Mononuclear cell (primary cell): ENCODE measurements at regions not wholly inside any gene's neighbourhood (a gene's known extent, or its start where the extent isn't known, plus 50 kb on each side); places are given as distances from the start of the nearest gene placed in this dataset.

ENCODE experiments used
- H3K27me3 ChIP-seq: 2 replicates; pipeline ENCODE4 v1.6.0; 2011; ENCODE audit warnings: low read length, control low read depth; ENCODE audit not compliant: insufficient read depth
- H3K4me1 ChIP-seq: 2 replicates; pipeline ENCODE4 v1.5.1; 2011; ENCODE audit warnings: mild to moderate bottlenecking, low read length, control low read depth; ENCODE audit not compliant: insufficient read depth
- H3K4me3 ChIP-seq: 2 replicates; pipeline ENCODE4 v1.5.1; 2011; ENCODE audit warnings: mild to moderate bottlenecking, low read length, moderate library complexity
- H3K9me3 ChIP-seq: 2 replicates; pipeline ENCODE4 v1.5.1; 2011; ENCODE audit warnings: low read depth, mild to moderate bottlenecking, control low read depth, low read length

GRCh38 chr2:58911877-58912276, 670.8 kb upstream of the FANCL start:
- Histone ChIP-seq H3K4me1 (no peaks in the 10 kb centered on the region), H3K9me3 (no peaks in the 10 kb centered on the region), H3K4me3 (no peak overlapping the region), H3K27me3 (no peaks in the 10 kb centered on the region)

DNA sequence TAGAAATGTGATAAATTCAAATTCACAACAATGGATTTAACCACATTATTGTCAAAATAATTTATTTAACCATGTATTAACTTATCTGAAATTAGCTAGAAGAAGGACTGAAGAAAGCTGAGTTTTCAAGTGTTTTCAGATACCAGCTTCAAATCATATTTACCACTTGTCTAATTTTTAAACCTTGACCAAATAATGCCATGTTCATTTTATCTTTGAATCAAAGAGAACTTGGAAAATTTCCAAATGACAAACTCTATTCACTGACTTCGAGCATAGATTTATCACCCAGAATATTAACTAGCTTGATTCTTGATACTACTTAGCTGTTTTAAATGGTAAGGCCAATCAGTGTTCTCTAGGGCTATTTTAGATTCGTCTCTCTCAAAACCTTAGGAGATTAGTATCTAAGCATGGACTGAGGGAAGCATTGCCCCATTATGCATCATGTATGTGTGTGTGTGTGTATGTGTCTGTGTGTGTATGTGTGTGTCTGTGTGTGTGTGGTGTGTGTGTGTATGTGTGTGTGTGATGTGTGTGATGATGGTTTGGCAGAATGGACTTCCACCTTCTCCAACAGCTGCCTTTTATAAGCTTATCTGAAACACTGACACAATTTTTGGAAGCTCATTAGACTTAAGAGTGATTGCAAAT, 667.5 kb upstream of the FANCL start:
- Histone ChIP-seq H3K4me3 (no peak overlapping the region), H3K27me3 (no peaks in the 10 kb centered on the region), H3K4me1 (no peaks in the 10 kb centered on the region), H3K9me3 (no peaks in the 10 kb centered on the region)

- Histone ChIP-seq H3K9me3 (no peaks in the 10 kb centered on the region), H3K4me1 (no peaks in the 10 kb centered on the region), H3K4me3 (no peak overlapping the region), H3K27me3 (no peaks in the 10 kb centered on the region)
These were observed 666.5 kb upstream of the FANCL start for GRCh38 chr2:58907644-58908043.

DNA sequence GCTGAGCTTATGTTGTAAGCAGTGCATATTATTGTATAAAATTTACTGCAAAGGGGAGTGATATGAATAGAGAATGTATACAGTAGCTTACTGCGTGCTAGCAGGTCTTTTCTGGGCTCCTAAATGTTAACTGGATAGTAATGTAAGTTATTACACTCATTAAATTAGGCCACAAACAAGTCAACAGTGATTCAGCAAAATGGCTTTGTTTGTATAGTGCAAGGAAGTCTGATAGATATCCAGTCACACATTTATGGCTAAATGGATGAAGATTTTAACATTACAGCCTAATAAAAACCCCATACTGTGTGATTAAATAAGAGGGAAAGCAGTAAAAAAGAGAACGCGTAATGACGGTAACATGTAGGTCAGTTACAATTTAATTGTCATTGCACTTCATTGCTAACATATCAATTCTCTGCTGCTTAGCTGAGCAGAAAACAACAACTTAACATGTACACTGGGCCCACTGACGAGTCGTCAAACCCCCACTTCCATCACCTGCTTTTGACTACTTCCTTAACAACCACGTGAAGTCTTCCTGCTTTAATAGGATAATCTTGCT, 665.0 kb upstream of the FANCL start:
- Histone ChIP-seq H3K9me3 (no peaks in the 10 kb centered on the region), H3K4me1 (no peaks in the 10 kb centered on the region), H3K27me3 (no peaks in the 10 kb centered on the region), H3K4me3 (no peak overlapping the region)

- H3K9me3 ChIP-seq: no peaks in the 10 kb centered on the region
These were observed 663.0 kb upstream of the FANCL start for GRCh38 chr2:58904095-58904494.

DNA sequence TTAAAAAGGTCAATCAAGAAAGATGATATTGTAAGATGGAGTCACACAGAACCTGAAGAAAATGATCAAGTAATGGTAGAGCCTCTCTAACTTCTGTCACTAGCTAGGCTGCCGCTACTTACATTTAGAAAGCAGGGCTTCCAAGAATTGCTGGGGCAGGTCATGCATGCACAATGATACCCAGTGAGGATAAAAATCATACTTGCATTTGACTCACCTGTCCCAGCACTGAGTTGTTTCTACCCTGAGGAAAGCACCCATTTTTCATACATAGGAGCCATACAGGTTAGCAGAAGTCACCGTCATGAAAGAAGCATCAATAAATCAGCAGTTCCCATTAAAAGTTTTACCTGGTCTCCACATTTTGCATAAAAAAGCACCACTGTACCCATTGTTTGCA, 662.3 kb upstream of the FANCL start:
- Histone ChIP-seq H3K27me3 (no peaks in the 10 kb centered on the region), H3K4me3 (no peak overlapping the region), H3K4me1 (no peaks in the 10 kb centered on the region), H3K9me3 (no peaks in the 10 kb centered on the region)

More at GRCh38 chr2:58904095-58904494, 663.0 kb upstream of the FANCL start:
- H3K4me3 ChIP-seq: no peak overlapping the region
- no peaks in the 10 kb centered on the region for H3K27me3 ChIP-seq
- no peaks in the 10 kb centered on the region for H3K4me1 ChIP-seq

DNA sequence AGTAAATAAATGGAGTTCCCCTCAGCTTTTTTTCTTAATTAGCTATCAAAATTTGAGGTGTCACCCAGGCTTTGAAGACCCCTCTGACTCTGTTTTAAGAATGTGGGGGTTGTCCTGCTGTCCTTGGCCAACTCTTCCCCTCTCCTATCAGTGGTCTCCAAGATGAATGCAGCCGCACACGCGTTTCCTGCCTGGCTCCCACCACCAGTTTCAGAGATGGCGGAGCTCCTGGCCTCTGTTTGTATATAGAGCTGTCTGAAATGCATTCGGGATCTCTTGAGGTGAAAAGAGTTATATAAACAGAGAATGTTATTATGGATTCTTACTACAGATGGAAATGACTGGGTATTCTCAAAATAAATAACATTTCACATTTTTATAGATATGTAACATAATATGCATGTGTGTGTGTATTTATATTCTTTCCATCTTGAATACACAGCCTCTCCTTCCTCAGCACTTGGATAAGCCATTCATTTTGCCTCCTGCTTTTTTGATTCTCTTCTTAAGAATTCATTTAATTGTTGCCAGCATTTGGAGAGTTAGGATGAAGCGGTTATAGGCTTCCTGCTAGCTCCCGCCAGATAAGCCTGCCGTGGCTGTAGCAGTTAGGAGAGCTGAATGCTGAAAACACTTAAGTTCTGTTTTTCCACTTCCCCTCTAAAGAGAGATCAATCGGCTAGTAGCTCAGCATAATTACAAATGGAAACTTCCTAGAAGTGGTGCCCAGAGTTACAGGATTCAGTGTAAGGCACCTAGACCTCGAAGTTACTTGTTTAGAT, 659.3 kb upstream of the FANCL start:
- Histone ChIP-seq H3K4me1 (no peaks in the 10 kb centered on the region), H3K9me3 (no peaks in the 10 kb centered on the region), H3K27me3 (no peaks in the 10 kb centered on the region), H3K4me3 (no peak overlapping the region)

DNA sequence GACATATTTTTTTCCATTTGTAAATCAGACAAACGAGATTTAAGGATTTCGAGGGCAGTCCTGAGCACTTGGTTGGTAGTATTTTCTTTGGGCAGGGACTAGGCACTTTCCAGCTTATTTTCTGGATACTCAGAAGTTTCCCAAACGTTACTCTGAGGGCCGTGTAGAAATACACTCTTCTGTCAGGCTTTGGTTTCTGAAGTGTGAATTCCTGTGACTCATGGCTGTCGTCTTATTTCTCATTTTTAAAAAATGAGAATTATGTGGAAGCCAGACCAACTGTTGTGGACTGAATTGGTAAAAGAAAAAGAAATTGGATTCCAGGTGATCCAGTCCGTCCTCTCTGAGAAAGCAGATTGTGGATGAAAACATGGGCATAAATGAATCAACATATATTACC, 658.6 kb upstream of the FANCL start:
- Histone ChIP-seq H3K4me3 (no peak overlapping the region), H3K9me3 (no peaks in the 10 kb centered on the region), H3K4me1 (no peaks in the 10 kb centered on the region), H3K27me3 (no peaks in the 10 kb centered on the region)

GRCh38 chr2:58896638-58897037, 655.5 kb upstream of the FANCL start:
- no peak overlapping the region for H3K4me3 ChIP-seq
- no peaks in the 10 kb centered on the region for H3K27me3 ChIP-seq
- H3K9me3 ChIP-seq: no peaks in the 10 kb centered on the region
- no peaks in the 10 kb centered on the region for H3K4me1 ChIP-seq

DNA sequence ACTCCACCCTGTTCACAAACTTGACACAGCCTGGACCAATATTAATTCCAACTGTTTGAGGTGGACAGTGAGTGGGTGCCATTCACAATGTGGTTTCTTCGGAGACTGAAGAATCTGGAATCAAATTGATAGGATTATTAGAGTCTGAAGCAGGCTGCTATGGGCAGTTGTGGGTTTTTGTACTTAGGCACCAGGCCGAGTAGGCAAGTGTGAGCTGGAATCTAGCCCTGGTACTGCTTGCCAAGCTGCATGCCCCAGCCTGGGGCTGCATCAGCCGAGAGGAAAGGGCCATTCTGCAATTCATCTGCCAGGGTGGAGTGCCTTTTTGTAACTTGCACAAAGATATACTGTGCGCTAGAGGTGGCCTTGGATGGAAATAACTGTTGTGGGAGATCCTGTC, 654.7 kb upstream of the FANCL start:
- H3K27me3 ChIP-seq: no peaks in the 10 kb centered on the region
- H3K4me3 ChIP-seq: no peak overlapping the region
- H3K4me1 ChIP-seq: no peaks in the 10 kb centered on the region
- no peaks in the 10 kb centered on the region for H3K9me3 ChIP-seq

- Histone ChIP-seq H3K4me1 (no peaks in the 10 kb centered on the region), H3K27me3 (no peaks in the 10 kb centered on the region), H3K4me3 (no peak overlapping the region)
These were observed 652.7 kb upstream of the FANCL start for GRCh38 chr2:58893656-58894351.

DNA sequence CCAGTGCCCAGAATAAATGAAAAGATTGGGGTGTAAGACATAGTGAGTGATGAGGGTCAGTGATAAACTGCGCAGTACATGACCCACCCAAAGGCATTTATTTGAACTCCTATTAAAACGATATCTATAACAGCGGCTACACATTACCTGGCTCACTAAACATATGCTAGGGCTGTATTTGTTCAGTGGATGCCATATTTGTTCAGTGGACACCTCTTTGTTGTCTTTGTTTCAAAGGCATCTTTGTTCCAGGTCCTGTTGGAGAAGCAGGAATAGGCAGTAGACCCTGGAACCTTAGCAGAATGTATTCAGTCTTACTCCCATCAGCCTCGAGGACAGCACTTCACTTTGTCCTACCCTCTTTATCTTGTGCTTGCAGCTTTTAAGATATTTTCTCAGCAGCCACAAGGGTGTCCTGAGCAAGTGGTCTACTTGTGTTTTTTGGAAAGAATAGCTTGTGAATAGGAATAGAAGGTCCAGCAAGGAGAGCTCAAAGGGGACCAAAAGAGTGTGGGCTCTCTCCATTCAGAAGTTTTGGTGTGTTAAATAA, 650.8 kb upstream of the FANCL start:
- no peak overlapping the region for H3K4me3 ChIP-seq
- no peaks in the 10 kb centered on the region for H3K27me3 ChIP-seq
- no peaks in the 10 kb centered on the region for H3K9me3 ChIP-seq
- H3K4me1 ChIP-seq: no peaks in the 10 kb centered on the region

More at GRCh38 chr2:58893656-58894351, 652.7 kb upstream of the FANCL start:
- H3K9me3 ChIP-seq: no peaks in the 10 kb centered on the region

- Histone ChIP-seq H3K27me3 (no peaks in the 10 kb centered on the region), H3K4me1 (no peaks in the 10 kb centered on the region), H3K9me3 (no peaks in the 10 kb centered on the region), H3K4me3 (no peak overlapping the region)
These were observed 649.9 kb upstream of the FANCL start for GRCh38 chr2:58890865-58891525.

- Histone ChIP-seq H3K27me3 (no peaks in the 10 kb centered on the region), H3K4me1 (no peaks in the 10 kb centered on the region), H3K4me3 (no peak overlapping the region), H3K9me3 (no peaks in the 10 kb centered on the region)
These were observed 644.9 kb upstream of the FANCL start for GRCh38 chr2:58886009-58886408.
